DMS 273 (cell line): ENCODE measurements at regions not wholly inside any gene's neighbourhood (a gene's known extent, or its start where the extent isn't known, plus 50 kb on each side); places are given as distances from the start of the nearest gene placed in this dataset.
"Not testable (repeated sequence)": the region's sequence is repeated elsewhere in the genome, so short reads cannot be mapped to it uniquely, and the experiment has no call there.

ENCODE experiments used
- DNase-seq: peaks from one replicate; lab custom pipeline; 2025; ENCODE audit not compliant: unreplicated experiment; lab: John Stamatoyannopoulos, UW

- no peak for DNase-seq
Observed at GRCh38 chr4:187387739-187388138, 607.8 kb upstream of the ZFP42 start.

- DNase-seq: no peak
Observed at GRCh38 chr4:187389420-187389819, 606.2 kb upstream of the ZFP42 start.

- DNase-seq: no peak
Observed at GRCh38 chr4:187390646-187391045, 604.9 kb upstream of the ZFP42 start.

GRCh38 chr4:187393531-187394344 lies 601.8 kb upstream of the ZFP42 start:
- DNase-seq: no peak

- DNase-seq: no peak
Observed at GRCh38 chr4:187396106-187396505, 599.5 kb upstream of the ZFP42 start.

- not testable (repeated sequence) for DNase-seq
Observed at GRCh38 chr4:187408447-187408846, 587.1 kb upstream of the ZFP42 start.

- no peak for DNase-seq
Observed at GRCh38 chr4:187413564-187414358, 581.8 kb upstream of the ZFP42 start.

- no peak for DNase-seq
Observed at GRCh38 chr4:187414716-187415115, 580.9 kb upstream of the ZFP42 start.

GRCh38 chr4:187415231-187415630 lies 580.3 kb upstream of the ZFP42 start:
- no peak for DNase-seq

- DNase-seq: no peak
Observed at GRCh38 chr4:187416216-187416615, 579.4 kb upstream of the ZFP42 start.

GRCh38 chr4:187417721-187418120 lies 577.9 kb upstream of the ZFP42 start:
- no peak for DNase-seq

- no peak for DNase-seq
Observed at GRCh38 chr4:187422655-187423054, 572.9 kb upstream of the ZFP42 start.

GRCh38 chr4:187424636-187425035 lies 570.9 kb upstream of the ZFP42 start:
- no peak for DNase-seq

GRCh38 chr4:187426511-187426910 lies 569.1 kb upstream of the ZFP42 start:
- DNase-seq: no peak

GRCh38 chr4:187432310-187432709 lies 563.3 kb upstream of the ZFP42 start:
- no peak for DNase-seq

- DNase-seq: no peak
Observed at GRCh38 chr4:187433141-187433540, 562.4 kb upstream of the ZFP42 start.

GRCh38 chr4:187436251-187436650 lies 559.3 kb upstream of the ZFP42 start:
- DNase-seq: no peak

GRCh38 chr4:187444061-187444460 lies 551.5 kb upstream of the ZFP42 start:
- no peak for DNase-seq

- no peak for DNase-seq
Observed at GRCh38 chr4:187449702-187450101, 545.9 kb upstream of the ZFP42 start.

- DNase-seq: no peak
Observed at GRCh38 chr4:187451776-187452175, 543.8 kb upstream of the ZFP42 start.

- DNase-seq: no peak
Observed at GRCh38 chr4:187460016-187460415, 535.6 kb upstream of the ZFP42 start.

GRCh38 chr4:187464573-187464972 lies 531.0 kb upstream of the ZFP42 start:
- no peak for DNase-seq
